Ishikawa (cell line): ENCODE measurements at regions not wholly inside any gene's neighbourhood (a gene's known extent, or its start where the extent isn't known, plus 50 kb on each side); places are given as distances from the start of the nearest gene placed in this dataset.

ENCODE experiments used
- EGR1 ChIP-seq: IDR thresholded peaks from 2 replicates; pipeline ENCODE4 v1.6.1; 2012
- RAD21 ChIP-seq: IDR thresholded peaks from 2 replicates; pipeline ENCODE4 v1.6.1; 2012; ENCODE audit warnings: low read depth
- REST ChIP-seq: IDR thresholded peaks from 2 replicates; pipeline ENCODE4 v1.6.1; 2012; ENCODE audit warnings: low read depth, mild to moderate bottlenecking
- TAF1 ChIP-seq: IDR thresholded peaks from 2 replicates; pipeline ENCODE4 v1.6.1; 2012; ENCODE audit warnings: low read depth, mild to moderate bottlenecking
- TEAD4 ChIP-seq: IDR thresholded peaks from 2 replicates; pipeline ENCODE4 v1.6.1; 2012

- no peak for TF ChIP-seq TAF1
- no peak for TF ChIP-seq REST
- no peak for TF ChIP-seq EGR1
- no peak for TF ChIP-seq RAD21
- TF ChIP-seq TEAD4: no peak
Observed at GRCh38 chr5:96177303-96177869, 215.7 kb upstream of the ELL2 start.
